Cardiac muscle cell (in vitro differentiated cells and primary cell): ENCODE measurements at regions not wholly inside any gene's neighbourhood (a gene's known extent, or its start where the extent isn't known, plus 50 kb on each side); places are given as distances from the start of the nearest gene placed in this dataset.

Source experiments
- DNase-seq, 2 donors: peaks; one replicate each; pipeline versions ENCODE4 v3.0.0 to v3.0.0-alpha.2; 2010 to 2017; ENCODE audit warnings: low read depth in 1 of 2, low spot score in 1 of 2
- H3K27ac ChIP-seq: fragments of 200-600 bp; sonication (generic); 2 replicates; pipeline ENCODE4 v1.5.1; 2016
- H3K27me3 ChIP-seq: fragments of 200-600 bp; sonication (generic); 2 replicates; pipeline ENCODE4 v1.6.0; 2016; ENCODE audit warnings: control low read depth
- H3K36me3 ChIP-seq: fragments of 200-600 bp; sonication (generic); 2 replicates; pipeline ENCODE4 v1.5.1; 2016; ENCODE audit warnings: control low read depth
- H3K4me1 ChIP-seq: fragments of 200-600 bp; sonication (generic); 2 replicates; pipeline ENCODE4 v1.8.1; 2017; ENCODE audit warnings: low read depth, mild to moderate bottlenecking, mixed run types
- H3K4me3 ChIP-seq: fragments of 200-600 bp; sonication (generic); 2 replicates; pipeline ENCODE4 v1.5.1; 2016; ENCODE audit warnings: mild to moderate bottlenecking
- H3K9me3 ChIP-seq: fragments of 200-600 bp; sonication (generic); 2 replicates; pipeline ENCODE4 v1.5.1; 2017; ENCODE audit warnings: low read depth, mild to moderate bottlenecking, control low read depth
- CTCF ChIP-seq: IDR thresholded peaks from 2 replicates; pipeline ENCODE4 v1.5.1; 2012; ENCODE audit warnings: low read depth, mild to moderate bottlenecking, low read length

- no peak overlapping the region for H3K27ac ChIP-seq
- no peaks in the 10 kb centered on the region for H3K36me3 ChIP-seq
- H3K4me3 ChIP-seq: no peak overlapping the region
- no peak for DNase-seq
- H3K4me1 ChIP-seq: no peaks in the 10 kb centered on the region
- TF ChIP-seq CTCF: no peak
- H3K27me3 ChIP-seq: no peaks in the 10 kb centered on the region
- no peaks in the 10 kb centered on the region for H3K9me3 ChIP-seq
Measured at GRCh38 chr10:83881661-83882060, 257.6 kb upstream of the GHITM start.

- TF ChIP-seq CTCF: no peak
- Histone ChIP-seq H3K4me3 (no peak overlapping the region), H3K9me3 (no peaks in the 10 kb centered on the region), H3K4me1 (no peaks in the 10 kb centered on the region), H3K36me3 (no peaks in the 10 kb centered on the region), H3K27ac (no peak overlapping the region), H3K27me3 (no peaks in the 10 kb centered on the region)
- DNase-seq: no peak
Measured at GRCh38 chr10:83886871-83887270, 252.4 kb upstream of the GHITM start.

- H3K4me1 ChIP-seq: no peaks in the 10 kb centered on the region
- no peaks in the 10 kb centered on the region for H3K36me3 ChIP-seq
- no peaks in the 10 kb centered on the region for H3K9me3 ChIP-seq
- TF ChIP-seq CTCF: no peak
- H3K27me3 ChIP-seq: no peaks in the 10 kb centered on the region
- no peak overlapping the region for H3K4me3 ChIP-seq
- no peak overlapping the region for H3K27ac ChIP-seq
- no peak for DNase-seq
Measured at GRCh38 chr10:83892737-83893136, 246.6 kb upstream of the GHITM start.

- no peaks in the 10 kb centered on the region for H3K36me3 ChIP-seq
- no peak overlapping the region for H3K4me3 ChIP-seq
- H3K4me1 ChIP-seq: no peaks in the 10 kb centered on the region
- H3K27ac ChIP-seq: no peak overlapping the region
- DNase-seq: no peak
- no peaks in the 10 kb centered on the region for H3K27me3 ChIP-seq
- H3K9me3 ChIP-seq: no peaks in the 10 kb centered on the region
- no peak for TF ChIP-seq CTCF
Measured at GRCh38 chr10:83896219-83896618, 243.1 kb upstream of the GHITM start.

GRCh38 chr10:83897626-83898025 lies 241.7 kb upstream of the GHITM start:
- no peak for DNase-seq
- no peak for TF ChIP-seq CTCF
- no peak overlapping the region for H3K4me3 ChIP-seq
- no peaks in the 10 kb centered on the region for H3K36me3 ChIP-seq
- H3K9me3 ChIP-seq: no peaks in the 10 kb centered on the region
- H3K27ac ChIP-seq: no peak overlapping the region
- H3K27me3 ChIP-seq: no peaks in the 10 kb centered on the region
- no peaks in the 10 kb centered on the region for H3K4me1 ChIP-seq

- Histone ChIP-seq H3K27me3 (no peaks in the 10 kb centered on the region), H3K27ac (no peak overlapping the region), H3K4me3 (no peak overlapping the region), H3K36me3 (no peaks in the 10 kb centered on the region), H3K9me3 (no peaks in the 10 kb centered on the region), H3K4me1 (no peaks in the 10 kb centered on the region)
- TF ChIP-seq CTCF: no peak
- DNase-seq: no peak
Measured at GRCh38 chr10:83908506-83908905, 230.8 kb upstream of the GHITM start.
